Stomach (tissue), 8 donors: ENCODE measurements at regions not wholly inside any gene's neighbourhood (a gene's known extent, or its start where the extent isn't known, plus 50 kb on each side); places are given as distances from the start of the nearest gene placed in this dataset.

Experiments
- DNase-seq, 2 donors: peaks; one replicate each; pipeline versions ENCODE4 v3.0.0 to v3.0.0-alpha.2; 2013 to 2019
- H3K27ac ChIP-seq, 5 donors: fragments of 200-600 bp in 4 of 5; sonication (generic) in 4 of 5; one replicate each; pipeline ENCODE4 v1.5.1; 2013 to 2019; ENCODE audit warnings: mild to moderate bottlenecking in 1 of 5, moderate library complexity in 1 of 5
- H3K27me3 ChIP-seq, 3 donors: fragments of 200-600 bp; sonication (generic); one replicate each; pipeline ENCODE4 v1.5.1; 2017 to 2019; ENCODE audit warnings: mixed run types in 1 of 3
- H3K36me3 ChIP-seq, 4 donors: fragments of 200-600 bp; sonication (generic); 1 replicate in 3 of 4; 2 replicates in 1 of 4; pipeline ENCODE4 v1.5.1; 2016 to 2019
- H3K4me1 ChIP-seq, 4 donors: fragments of 200-600 bp; sonication (generic); one replicate each; pipeline ENCODE4 v1.5.1; 2016 to 2019
- H3K4me3 ChIP-seq, 4 donors: fragments of 200-600 bp; sonication (generic) in 3 of 4; one replicate each; pipeline ENCODE4 v1.5.1; 2016 to 2019; ENCODE audit warnings: mild to moderate bottlenecking in 1 of 4
- H3K9me3 ChIP-seq, 4 donors: fragments of 200-600 bp; sonication (generic); one replicate each; pipeline ENCODE4 v1.5.1; 2016 to 2019
- CTCF ChIP-seq, 7 experiments: fragments of 450-650 bp in 4 of 7; fragments of 200-600 bp in 3 of 7; sonication (generic) in 3 of 7; IDR thresholded peaks; one replicate each; pipeline ENCODE4 v1.5.1; 2016 to 2019; ENCODE audit warnings: antibody characterized with exemption in 7 of 7, control low read depth in 2 of 7, mild to moderate bottlenecking in 1 of 7
- EP300 ChIP-seq: sonication (generic); formaldehyde crosslinking; IDR thresholded peaks from one replicate; pipeline ENCODE4 v1.6.1; 2017; ENCODE audit warnings: antibody characterized with exemption
- POLR2A ChIP-seq, 4 donors: fragments of 450-650 bp; IDR thresholded peaks; one replicate each; pipeline ENCODE4 v1.6.1; 2016; ENCODE audit warnings: antibody characterized with exemption in 4 of 4, control low read depth in 2 of 4, mild to moderate bottlenecking in 1 of 4, moderate library complexity in 1 of 4
- POLR2AphosphoS5 ChIP-seq, 3 donors: sonication (generic); formaldehyde crosslinking; IDR thresholded peaks; one replicate each; pipeline ENCODE4 v1.6.1; 2016; ENCODE audit warnings: antibody characterized with exemption in 3 of 3
- WGBS, 5 donors: extraction: QIAGEN DNeasy Blood & Tissue Kit in 3 of 5; methylation state at CpG; one replicate each; pipeline versions ENCODE4 v1.1.5 to v1.1.7; 2013 to 2018; 5-methylcytosine and 5-hydroxymethylcytosine counted together
- intact Hi-C: fragments of 100-400 bp; cut with DNase I; formaldehyde crosslinking; loops from one replicate; pipeline ENCODE4 v1.15.1; 2023; ENCODE audit warnings: low total_unique reads
- donor health status: healthy with polysubstance abuse.
- donor health status: Bipolar disorder and iron deficiency.
- donor health status: healthy.

- no peaks in the 10 kb centered on the region for H3K36me3 ChIP-seq
- H3K27ac ChIP-seq: no peak overlapping the region
- no peaks in the 10 kb centered on the region for H3K27me3 ChIP-seq
- H3K4me3 ChIP-seq: no peak overlapping the region
- TF ChIP-seq CTCF (IDR thresholded peaks at IDR 0.05) (no peak), POLR2AphosphoS5 (IDR thresholded peaks at IDR 0.05) (no peak), POLR2A (IDR thresholded peaks at IDR 0.05) (no peak), EP300 (no peak)
- WGBS, 5 donors: 19 to 46% (median 26%) methylated on average over 2 of the region's 2 CpGs
- no peak for DNase-seq
- intact Hi-C loops: no loop called here
- H3K4me1 ChIP-seq: peaks cover 0 to 8% (median 3%) of the 10 kb centered on the region in 4 donors
- H3K9me3 ChIP-seq: no peaks in the 10 kb centered on the region
Measured at GRCh38 chr14:84975241-84975902, 554.6 kb upstream of the FLRT2 start.

GRCh38 chr14:84976805-84977204, 553.1 kb upstream of the FLRT2 start:
- DNase-seq: no peak
- intact Hi-C loops: no loop called here
- Histone ChIP-seq H3K4me1 (peaks cover 0 to 8% (median 3%) of the 10 kb centered on the region in 4 donors), H3K36me3 (no peaks in the 10 kb centered on the region), H3K27ac (no peak overlapping the region), H3K4me3 (no peak overlapping the region), H3K9me3 (no peaks in the 10 kb centered on the region), H3K27me3 (no peaks in the 10 kb centered on the region)
- no peak for TF ChIP-seq CTCF (IDR thresholded peaks at IDR 0.05)
- no peak for TF ChIP-seq EP300
- no peak for TF ChIP-seq POLR2A (IDR thresholded peaks at IDR 0.05)
- TF ChIP-seq POLR2AphosphoS5 (IDR thresholded peaks at IDR 0.05): no peak
- 74 to 100% (median 90%) methylated on average over 2 of the region's 2 CpGs for WGBS, 5 donors

GRCh38 chr14:84987042-84987441, 542.9 kb upstream of the FLRT2 start:
- H3K27ac ChIP-seq: no peak overlapping the region
- no peaks in the 10 kb centered on the region for H3K27me3 ChIP-seq
- H3K4me1 ChIP-seq: peaks cover 0 to 6% (median 0%) of the 10 kb centered on the region in 4 donors
- no peak overlapping the region for H3K4me3 ChIP-seq
- H3K9me3 ChIP-seq: no peaks in the 10 kb centered on the region
- DNase-seq: peak in 1 of 2 donors; percentile 23
- TF ChIP-seq POLR2AphosphoS5 (IDR thresholded peaks at IDR 0.05): peak in 1 of 3 donors; percentile 8
- TF ChIP-seq CTCF (IDR thresholded peaks at IDR 0.05): no peak
- WGBS, 5 donors: 32 to 60% (median 48%) methylated on average over 1 of the region's 1 CpG
- no peaks in the 10 kb centered on the region for H3K36me3 ChIP-seq
- intact Hi-C loops: no loop called here

GRCh38 chr14:84988357-84988756, 541.6 kb upstream of the FLRT2 start:
- Histone ChIP-seq H3K36me3 (no peaks in the 10 kb centered on the region), H3K4me3 (no peak overlapping the region), H3K4me1 (peaks cover 0 to 6% (median 0%) of the 10 kb centered on the region in 4 donors), H3K27ac (no peak overlapping the region), H3K27me3 (no peaks in the 10 kb centered on the region), H3K9me3 (no peaks in the 10 kb centered on the region)
- TF ChIP-seq POLR2AphosphoS5 (IDR thresholded peaks at IDR 0.05) (no peak), EP300 (no peak), CTCF (IDR thresholded peaks at IDR 0.05) (no peak), POLR2A (IDR thresholded peaks at IDR 0.05) (no peak)
- DNase-seq: no peak
- intact Hi-C loops: no loop called here
- 92 to 94% (median 93%) methylated on average over 5 of the region's 5 CpGs for WGBS, 5 donors
